Right hindlimb (tissue), 1 donor: ENCODE measurements at regions not wholly inside any gene's neighbourhood (a gene's known extent, or its start where the extent isn't known, plus 50 kb on each side); places are given as distances from the start of the nearest gene placed in this dataset.
"Not testable (repeated sequence)": the region's sequence is repeated elsewhere in the genome, so short reads cannot be mapped to it uniquely, and the experiment has no call there.

Experiments used
- DNase-seq: peaks from one replicate; pipeline ENCODE4 v3.0.0-alpha.2; 2018

- no peak for DNase-seq
These were observed 87.5 kb upstream of the TMEM170B start for GRCh38 chr6:11450037-11450436.

GRCh38 chr6:11449408-11449807, 88.1 kb upstream of the TMEM170B start:
- DNase-seq, result no peak

GRCh38 chr6:11448038-11448437, 89.5 kb upstream of the TMEM170B start:
- DNase-seq, result no peak

- DNase-seq, result no peak
These were observed 90.3 kb upstream of the TMEM170B start for GRCh38 chr6:11447265-11447664.

GRCh38 chr6:11445146-11445545, 92.4 kb upstream of the TMEM170B start:
- no peak for DNase-seq

GRCh38 chr6:11443125-11443524, 94.4 kb upstream of the TMEM170B start:
- not testable (repeated sequence) for DNase-seq

- no peak for DNase-seq
These were observed 95.1 kb upstream of the TMEM170B start for GRCh38 chr6:11442495-11442894.

- no peak for DNase-seq
These were observed 97.7 kb upstream of the TMEM170B start for GRCh38 chr6:11439876-11440275.

- no peak for DNase-seq
These were observed 98.5 kb upstream of the TMEM170B start for GRCh38 chr6:11439017-11439420.

- no peak for DNase-seq
These were observed 99.6 kb upstream of the TMEM170B start for GRCh38 chr6:11437824-11438459.

- DNase-seq, result no peak
These were observed 100.9 kb upstream of the TMEM170B start for GRCh38 chr6:11436508-11437096.

- no peak for DNase-seq
These were observed 102.8 kb upstream of the TMEM170B start for GRCh38 chr6:11434565-11435326.

GRCh38 chr6:11433860-11434259, 103.7 kb upstream of the TMEM170B start:
- no peak for DNase-seq

- DNase-seq, result no peak
These were observed 104.7 kb upstream of the TMEM170B start for GRCh38 chr6:11432713-11433450.

GRCh38 chr6:11432091-11432490, 105.5 kb upstream of the TMEM170B start:
- no peak for DNase-seq

- DNase-seq, result no peak
These were observed 106.1 kb upstream of the TMEM170B start for GRCh38 chr6:11431455-11431937.

GRCh38 chr6:11430036-11430435, 107.5 kb upstream of the TMEM170B start:
- DNase-seq, result no peak

GRCh38 chr6:11429577-11429976, 108.0 kb upstream of the TMEM170B start:
- DNase-seq, result no peak

GRCh38 chr6:11428895-11429294, 108.7 kb upstream of the TMEM170B start:
- DNase-seq, result no peak

GRCh38 chr6:11428371-11428770, 109.2 kb upstream of the TMEM170B start:
- no peak for DNase-seq

- DNase-seq, result no peak
These were observed 109.8 kb upstream of the TMEM170B start for GRCh38 chr6:11427723-11428245.

GRCh38 chr6:11427091-11427722, 110.3 kb upstream of the TMEM170B start:
- DNase-seq, result no peak

GRCh38 chr6:11426571-11426970, 111.0 kb upstream of the TMEM170B start:
- no peak for DNase-seq
